Omental fat pad (tissue), 3 donors: ENCODE measurements at regions not wholly inside any gene's neighbourhood (a gene's known extent, or its start where the extent isn't known, plus 50 kb on each side); places are given as distances from the start of the nearest gene placed in this dataset.

ENCODE experiments used
- ATAC-seq: fragments of 150-250 bp; one replicate; pipeline ENCODE4 v1.9.1; 2016; ENCODE audit warnings: mild to moderate bottlenecking, moderate library complexity; ENCODE audit not compliant: low FRiP score
- DNase-seq: peaks from one replicate; pipeline ENCODE4 v3.0.0-alpha.2; 2019; ENCODE audit warnings: low spot score
- TF ChIP-seq, protein P1 (sequence below), 3 donors: fragments of 450-650 bp; IDR thresholded peaks; one replicate each; pipeline ENCODE4 v1.5.1; 2016 to 2017; ENCODE audit warnings: antibody characterized with exemption in 3 of 3, mild to moderate bottlenecking in 3 of 3, moderate library complexity in 2 of 3

GRCh38 chr15:46580487-46580886 is 945.7 kb downstream of the SQOR start:
- TF ChIP-seq, protein P1, sequence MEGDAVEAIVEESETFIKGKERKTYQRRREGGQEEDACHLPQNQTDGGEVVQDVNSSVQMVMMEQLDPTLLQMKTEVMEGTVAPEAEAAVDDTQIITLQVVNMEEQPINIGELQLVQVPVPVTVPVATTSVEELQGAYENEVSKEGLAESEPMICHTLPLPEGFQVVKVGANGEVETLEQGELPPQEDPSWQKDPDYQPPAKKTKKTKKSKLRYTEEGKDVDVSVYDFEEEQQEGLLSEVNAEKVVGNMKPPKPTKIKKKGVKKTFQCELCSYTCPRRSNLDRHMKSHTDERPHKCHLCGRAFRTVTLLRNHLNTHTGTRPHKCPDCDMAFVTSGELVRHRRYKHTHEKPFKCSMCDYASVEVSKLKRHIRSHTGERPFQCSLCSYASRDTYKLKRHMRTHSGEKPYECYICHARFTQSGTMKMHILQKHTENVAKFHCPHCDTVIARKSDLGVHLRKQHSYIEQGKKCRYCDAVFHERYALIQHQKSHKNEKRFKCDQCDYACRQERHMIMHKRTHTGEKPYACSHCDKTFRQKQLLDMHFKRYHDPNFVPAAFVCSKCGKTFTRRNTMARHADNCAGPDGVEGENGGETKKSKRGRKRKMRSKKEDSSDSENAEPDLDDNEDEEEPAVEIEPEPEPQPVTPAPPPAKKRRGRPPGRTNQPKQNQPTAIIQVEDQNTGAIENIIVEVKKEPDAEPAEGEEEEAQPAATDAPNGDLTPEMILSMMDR (IDR thresholded peaks at IDR 0.05): no peak
- ATAC-seq: no peak
- DNase-seq: no peak

DNA sequence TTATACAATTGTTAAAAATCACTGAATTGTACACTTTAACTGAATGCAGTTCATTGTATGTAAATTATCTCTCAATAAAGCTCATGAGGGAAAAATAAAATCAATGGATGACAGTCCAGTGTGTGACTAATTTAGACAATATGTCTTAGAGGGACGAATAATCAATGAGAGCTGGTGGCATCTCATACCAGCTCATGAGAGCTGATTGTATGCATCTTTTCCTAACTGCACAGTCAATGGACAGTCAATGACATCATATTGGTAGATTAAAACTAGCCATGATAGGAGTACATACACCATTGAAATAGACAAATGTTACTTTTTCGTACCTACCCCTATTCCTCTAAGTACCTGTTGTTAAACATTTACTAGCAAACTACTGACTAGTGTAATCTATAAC is 946.1 kb downstream of the SQOR start:
- ATAC-seq (no peak), DNase-seq (no peak)
- TF ChIP-seq, protein P1 (IDR thresholded peaks at IDR 0.05): no peak

DNA sequence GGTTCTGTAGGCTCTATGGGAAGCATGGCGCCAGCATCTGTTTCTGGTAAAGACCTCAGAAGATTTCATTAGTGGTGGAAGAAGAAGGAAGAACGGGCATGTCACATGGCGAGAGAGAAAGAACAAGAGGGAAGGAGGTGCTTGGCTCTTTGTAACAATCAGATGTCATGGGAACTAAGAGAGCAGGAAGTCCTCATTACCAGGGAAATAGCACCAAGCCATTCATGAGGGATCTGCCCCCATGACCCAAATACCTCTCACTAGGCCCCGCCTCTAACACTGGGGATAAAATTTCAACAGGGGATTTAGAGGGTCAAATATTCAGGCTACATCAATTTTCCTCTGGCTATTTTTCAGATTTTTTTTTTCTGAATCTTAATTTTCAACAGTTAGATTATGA is 954.3 kb downstream of the SQOR start:
- DNase-seq (no peak), ATAC-seq (no peak)
- TF ChIP-seq, protein P1 (IDR thresholded peaks at IDR 0.05): no peak

DNA sequence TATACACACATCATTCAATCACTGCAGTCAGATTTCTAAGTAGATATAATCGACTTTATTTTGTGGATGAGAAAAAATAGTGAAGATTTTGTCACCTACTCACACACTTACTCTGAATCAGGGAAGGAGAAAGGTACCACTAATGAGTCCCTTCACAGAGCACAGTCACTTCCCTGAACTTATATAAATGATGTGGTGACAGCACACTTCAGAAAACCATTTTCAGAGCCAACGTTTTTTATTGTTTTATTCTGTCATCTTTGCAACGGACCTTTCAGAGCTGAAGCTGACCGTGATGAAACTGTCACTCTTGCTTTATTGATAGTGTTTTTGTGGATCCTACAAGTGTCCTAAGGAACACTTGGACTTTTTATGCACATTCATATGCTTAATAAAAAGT is 956.6 kb downstream of the SQOR start:
- ATAC-seq: no peak
- TF ChIP-seq, protein P1 (IDR thresholded peaks at IDR 0.05): no peak

DNA sequence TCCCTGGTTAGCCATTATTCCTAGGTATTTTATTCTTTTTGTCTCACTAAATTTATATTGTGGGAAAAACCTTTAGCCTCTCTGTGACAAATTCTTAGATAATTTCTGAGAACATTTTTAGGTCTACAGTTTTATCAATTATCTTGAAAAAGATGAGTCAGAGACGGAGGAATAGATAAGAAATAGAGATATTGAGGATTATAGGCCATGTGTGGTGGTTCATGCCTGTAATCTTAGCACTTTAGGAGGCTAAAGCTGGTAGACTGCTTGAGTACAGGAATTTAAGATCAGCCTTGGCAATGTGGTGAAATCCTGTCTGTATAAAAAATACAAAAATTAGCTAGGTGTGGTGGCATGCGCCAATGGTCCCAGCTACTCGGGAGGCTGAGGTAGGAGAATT is 960.2 kb downstream of the SQOR start:
- TF ChIP-seq, protein P1 (IDR thresholded peaks at IDR 0.05): no peak
- no peak for DNase-seq
- no peak for ATAC-seq

More for the DNA sequence above, 956.6 kb downstream of the SQOR start:
- DNase-seq: no peak

DNA sequence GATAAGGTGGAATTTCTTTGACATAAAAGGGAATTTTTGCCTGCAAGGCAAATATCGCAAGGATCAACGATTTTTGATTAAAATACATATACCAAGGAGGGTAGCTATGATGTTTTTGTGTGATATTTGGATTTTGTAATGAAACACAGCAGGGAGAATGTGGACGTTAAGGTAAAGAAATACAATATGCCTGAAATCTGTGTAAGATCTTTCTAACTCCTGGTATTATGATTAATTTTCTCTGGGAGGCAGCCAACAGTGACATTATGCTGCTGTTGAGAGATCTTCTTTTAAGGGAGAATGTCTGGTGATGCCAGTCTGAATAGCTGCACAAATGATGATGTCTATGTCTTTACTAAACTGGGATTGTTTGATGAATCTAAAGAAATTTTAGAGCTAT is 972.2 kb downstream of the SQOR start:
- no peak for DNase-seq
- TF ChIP-seq, protein P1 (IDR thresholded peaks at IDR 0.05): no peak
- ATAC-seq: no peak

- TF ChIP-seq, protein P1 (IDR thresholded peaks at IDR 0.05): no peak
- no peak for ATAC-seq
- no peak for DNase-seq
These were observed 981.2 kb downstream of the SQOR start for GRCh38 chr15:46616033-46616432.
